ENCODE measurements at regions not wholly inside any gene's neighbourhood (a gene's known extent, or its start where the extent isn't known, plus 50 kb on each side); places are given as distances from the start of the nearest gene placed in this dataset.

- no peaks in the 10 kb centered on the region for H3K27me3 ChIP-seq (ENCODE audit: insufficient read depth, low read depth, severe bottlenecking)
- H3K36me3 ChIP-seq = no peaks in the 10 kb centered on the region
- DNase-seq = no peak
- no peak overlapping the region for H3K27ac ChIP-seq
- no peaks in the 10 kb centered on the region for H3K9me3 ChIP-seq (ENCODE audit: severe bottlenecking)
- TF ChIP-seq CTCF (IDR thresholded peaks at IDR 0.05; ENCODE audit: low read depth, low read length) = no peak
- H3K4me3 ChIP-seq (ENCODE audit: low read depth, low read length) = no peak overlapping the region
Observed at GRCh38 chr13:59259165-59260000, 904.3 kb downstream of the DIAPH3 start.

- H3K9me3 ChIP-seq (ENCODE audit: severe bottlenecking) = no peaks in the 10 kb centered on the region
- no peaks in the 10 kb centered on the region for H3K27me3 ChIP-seq (ENCODE audit: insufficient read depth, low read depth, severe bottlenecking)
- no peaks in the 10 kb centered on the region for H3K36me3 ChIP-seq
- TF ChIP-seq CTCF (IDR thresholded peaks at IDR 0.05; ENCODE audit: low read depth, low read length) = peak; percentile 54
- H3K4me3 ChIP-seq (ENCODE audit: low read depth, low read length) = no peak overlapping the region
- no peak overlapping the region for H3K27ac ChIP-seq
- DNase-seq = no peak
Observed at GRCh38 chr13:59261928-59262488, 901.7 kb downstream of the DIAPH3 start.

GRCh38 chr13:59263531-59263930 is 900.2 kb downstream of the DIAPH3 start:
- Histone ChIP-seq H3K36me3 (no peaks in the 10 kb centered on the region), H3K27me3 (ENCODE audit: insufficient read depth, low read depth, severe bottlenecking) (no peaks in the 10 kb centered on the region), H3K27ac (no peak overlapping the region), H3K4me3 (ENCODE audit: low read depth, low read length) (no peak overlapping the region), H3K9me3 (ENCODE audit: severe bottlenecking) (no peaks in the 10 kb centered on the region)
- DNase-seq = no peak
- TF ChIP-seq CTCF (IDR thresholded peaks at IDR 0.05; ENCODE audit: low read depth, low read length) = no peak

- no peaks in the 10 kb centered on the region for H3K9me3 ChIP-seq (ENCODE audit: severe bottlenecking)
- no peaks in the 10 kb centered on the region for H3K27me3 ChIP-seq (ENCODE audit: insufficient read depth, low read depth, severe bottlenecking)
- H3K4me3 ChIP-seq (ENCODE audit: low read depth, low read length) = no peak overlapping the region
- TF ChIP-seq CTCF (IDR thresholded peaks at IDR 0.05; ENCODE audit: low read depth, low read length) = no peak
- DNase-seq = no peak
- H3K27ac ChIP-seq = no peak overlapping the region
- no peaks in the 10 kb centered on the region for H3K36me3 ChIP-seq
Observed at GRCh38 chr13:59266478-59267063, 897.2 kb downstream of the DIAPH3 start.

- DNase-seq = no peak
- Histone ChIP-seq H3K9me3 (ENCODE audit: severe bottlenecking) (no peaks in the 10 kb centered on the region), H3K36me3 (no peaks in the 10 kb centered on the region), H3K27ac (no peak overlapping the region), H3K4me3 (ENCODE audit: low read depth, low read length) (no peak overlapping the region), H3K27me3 (ENCODE audit: insufficient read depth, low read depth, severe bottlenecking) (no peaks in the 10 kb centered on the region)
- no peak for TF ChIP-seq CTCF (IDR thresholded peaks at IDR 0.05; ENCODE audit: low read depth, low read length)
Observed at GRCh38 chr13:59269476-59269875, 894.3 kb downstream of the DIAPH3 start.

Data from WERI-Rb-1 (cell line).